ENCODE measurements at regions not wholly inside any gene's neighbourhood (a gene's known extent, or its start where the extent isn't known, plus 50 kb on each side); places are given as distances from the start of the nearest gene placed in this dataset.
"Not testable (repeated sequence)": the region's sequence is repeated elsewhere in the genome, so short reads cannot be mapped to it uniquely, and the experiment has no call there.

GRCh38 chr3:40689837-40690236 lies 165.1 kb downstream of the ZNF621 start:
- intact Hi-C loops (cut with DNase I; ENCODE audit: low total_unique reads) = no loop called here
- Histone ChIP-seq H3K27ac (peak overlapping the region in 1 of 5 donors; percentile 70), H3K27me3 (no peaks in the 10 kb centered on the region), H3K4me3 (no peak overlapping the region), H3K9me3 (no peaks in the 10 kb centered on the region), H3K4me1 (peaks cover 21 to 26% (median 24%) of the 10 kb centered on the region in 4 donors), H3K36me3 (no peaks in the 10 kb centered on the region)
- TF ChIP-seq EP300 (IDR thresholded peaks at IDR 0.05) = no peak
- TF ChIP-seq POLR2A (IDR thresholded peaks at IDR 0.05) = no peak
- TF ChIP-seq POLR2AphosphoS5 (IDR thresholded peaks at IDR 0.05) = no peak
- TF ChIP-seq, protein P1, sequence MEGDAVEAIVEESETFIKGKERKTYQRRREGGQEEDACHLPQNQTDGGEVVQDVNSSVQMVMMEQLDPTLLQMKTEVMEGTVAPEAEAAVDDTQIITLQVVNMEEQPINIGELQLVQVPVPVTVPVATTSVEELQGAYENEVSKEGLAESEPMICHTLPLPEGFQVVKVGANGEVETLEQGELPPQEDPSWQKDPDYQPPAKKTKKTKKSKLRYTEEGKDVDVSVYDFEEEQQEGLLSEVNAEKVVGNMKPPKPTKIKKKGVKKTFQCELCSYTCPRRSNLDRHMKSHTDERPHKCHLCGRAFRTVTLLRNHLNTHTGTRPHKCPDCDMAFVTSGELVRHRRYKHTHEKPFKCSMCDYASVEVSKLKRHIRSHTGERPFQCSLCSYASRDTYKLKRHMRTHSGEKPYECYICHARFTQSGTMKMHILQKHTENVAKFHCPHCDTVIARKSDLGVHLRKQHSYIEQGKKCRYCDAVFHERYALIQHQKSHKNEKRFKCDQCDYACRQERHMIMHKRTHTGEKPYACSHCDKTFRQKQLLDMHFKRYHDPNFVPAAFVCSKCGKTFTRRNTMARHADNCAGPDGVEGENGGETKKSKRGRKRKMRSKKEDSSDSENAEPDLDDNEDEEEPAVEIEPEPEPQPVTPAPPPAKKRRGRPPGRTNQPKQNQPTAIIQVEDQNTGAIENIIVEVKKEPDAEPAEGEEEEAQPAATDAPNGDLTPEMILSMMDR (IDR thresholded peaks at IDR 0.05) = no peak
- no peak for DNase-seq
- 64 to 77% (median 72%) methylated on average over 1 of the region's 1 CpG for WGBS, 5 donors

DNA sequence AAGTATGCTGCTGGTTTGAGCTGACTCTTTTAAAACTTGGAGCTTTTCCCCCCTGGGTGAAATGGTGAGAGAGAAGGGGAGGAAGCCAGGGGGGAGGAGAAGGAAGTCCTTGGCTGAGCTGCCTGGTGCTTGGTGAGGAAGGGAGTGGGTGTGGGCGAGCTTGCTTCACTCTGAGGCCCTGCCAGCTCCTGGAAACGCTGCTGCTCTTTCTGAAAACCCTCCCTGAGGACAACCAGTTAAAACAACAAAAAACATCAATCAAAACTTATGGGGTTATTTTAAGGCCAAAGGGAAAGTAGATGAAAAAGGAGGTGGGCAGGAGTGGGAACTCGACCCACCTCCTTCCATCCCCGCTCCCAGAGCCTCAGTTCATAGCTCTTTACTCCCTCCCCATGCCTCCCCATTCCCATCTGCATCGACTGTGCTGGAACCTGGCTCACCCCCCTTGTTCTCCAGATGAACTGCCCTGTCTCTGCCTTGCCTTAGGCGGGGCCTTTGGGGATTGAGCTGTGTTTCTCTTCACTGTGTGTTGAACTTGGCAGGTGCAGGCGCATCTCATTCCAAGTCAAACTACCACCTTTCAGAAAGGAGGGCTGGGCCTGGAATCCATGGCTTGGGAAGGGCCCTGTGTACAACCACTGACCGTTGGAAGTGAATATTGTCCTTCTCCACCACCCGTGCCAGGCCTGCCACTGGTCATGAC lies 166.1 kb downstream of the ZNF621 start:
- WGBS, 5 donors = 15 to 31% (median 26%) methylated on average over 9 of the region's 9 CpGs
- H3K27me3 ChIP-seq = no peaks in the 10 kb centered on the region
- peak in 2 of 3 donors; percentile 15 to 37 for TF ChIP-seq POLR2AphosphoS5 (IDR thresholded peaks at IDR 0.05)
- TF ChIP-seq, protein P1 (IDR thresholded peaks at IDR 0.05) = no peak
- H3K4me3 ChIP-seq = no peak overlapping the region
- peak overlapping the region; percentile 24 to 70 (median 63) for H3K27ac ChIP-seq
- intact Hi-C loops (cut with DNase I; ENCODE audit: low total_unique reads) = no loop called here
- no peaks in the 10 kb centered on the region for H3K9me3 ChIP-seq
- no peaks in the 10 kb centered on the region for H3K36me3 ChIP-seq
- H3K4me1 ChIP-seq = peaks cover 21 to 28% (median 26%) of the 10 kb centered on the region in 4 donors
- peak; percentile 67 to 88 for DNase-seq

- Histone ChIP-seq H3K27ac (peak overlapping the region; percentile 24 to 70 (median 63)), H3K27me3 (no peaks in the 10 kb centered on the region), H3K4me1 (peaks cover 21 to 28% (median 26%) of the 10 kb centered on the region in 4 donors), H3K36me3 (no peaks in the 10 kb centered on the region), H3K9me3 (no peaks in the 10 kb centered on the region), H3K4me3 (no peak overlapping the region)
- intact Hi-C loops (cut with DNase I; ENCODE audit: low total_unique reads) = no loop called here
- TF ChIP-seq EP300 (IDR thresholded peaks at IDR 0.05) (no peak), POLR2A (IDR thresholded peaks at IDR 0.05) (no peak), POLR2AphosphoS5 (IDR thresholded peaks at IDR 0.05) (no peak)
- TF ChIP-seq, protein P1 (IDR thresholded peaks at IDR 0.05) = no peak
- peak in 1 of 2 donors; percentile 41 for DNase-seq
- 26 to 60% (median 39%) methylated on average over 4 of the region's 4 CpGs for WGBS, 5 donors
Observed at GRCh38 chr3:40691452-40691861, 166.7 kb downstream of the ZNF621 start.

GRCh38 chr3:40695848-40696247 lies 171.1 kb downstream of the ZNF621 start:
- no peak for DNase-seq
- Histone ChIP-seq H3K4me1 (peaks cover 11 to 19% (median 14%) of the 10 kb centered on the region in 4 donors), H3K27ac (no peak overlapping the region), H3K4me3 (no peak overlapping the region), H3K9me3 (peaks cover 0 to 3% (median 2%) of the 10 kb centered on the region in 4 donors), H3K36me3 (no peaks in the 10 kb centered on the region), H3K27me3 (no peaks in the 10 kb centered on the region)
- TF ChIP-seq EP300 (IDR thresholded peaks at IDR 0.05) (no peak), POLR2A (IDR thresholded peaks at IDR 0.05) (no peak), POLR2AphosphoS5 (IDR thresholded peaks at IDR 0.05) (no peak)
- TF ChIP-seq, protein P1 (IDR thresholded peaks at IDR 0.05) = no peak
- intact Hi-C loops (cut with DNase I; ENCODE audit: low total_unique reads) = no loop called here
- WGBS, 5 donors = 56 to 77% (median 72%) methylated on average over 2 of the region's 2 CpGs

GRCh38 chr3:40698611-40699010 lies 173.9 kb downstream of the ZNF621 start:
- DNase-seq; H3K27me3 ChIP-seq; H3K4me1 ChIP-seq; H3K9me3 ChIP-seq; H3K36me3 ChIP-seq; intact Hi-C loops (cut with DNase I; ENCODE audit: low total_unique reads); H3K4me3 ChIP-seq; H3K27ac ChIP-seq: not testable (repeated sequence)
